Upper lobe of left lung (tissue), 6 donors: ENCODE measurements at regions not wholly inside any gene's neighbourhood (a gene's known extent, or its start where the extent isn't known, plus 50 kb on each side); places are given as distances from the start of the nearest gene placed in this dataset.

Source experiments
- ATAC-seq, 2 donors: fragments of 200-7000 bp; cut with Tn5 transposase; one replicate each; pipeline ENCODE4 v1.9.1; 2022; ENCODE audit warnings: mild to moderate bottlenecking in 2 of 2, moderate library complexity in 2 of 2; ENCODE audit not compliant: low FRiP score in 2 of 2
- DNase-seq, 2 donors: peaks; one replicate each; pipeline ENCODE4 v3.0.0-alpha.2; 2019 to 2020
- H3K27ac ChIP-seq, 4 donors: fragments of 200-600 bp; sonication (generic); one replicate each; pipeline ENCODE4 v1.5.1; 2016 to 2019
- H3K27me3 ChIP-seq, 4 donors: fragments of 200-600 bp; sonication (generic); one replicate each; pipeline ENCODE4 v1.5.1; 2017 to 2019
- H3K36me3 ChIP-seq, 4 donors: fragments of 200-600 bp; sonication (generic); one replicate each; pipeline ENCODE4 v1.5.1; 2016 to 2019
- H3K4me1 ChIP-seq, 4 donors: fragments of 200-600 bp; sonication (generic); one replicate each; pipeline ENCODE4 v1.5.1; 2018 to 2019
- H3K4me3 ChIP-seq, 4 donors: fragments of 200-600 bp; sonication (generic); one replicate each; pipeline ENCODE4 v1.5.1; 2017 to 2019; ENCODE audit warnings: mild to moderate bottlenecking in 2 of 4, moderate library complexity in 1 of 4
- H3K9me3 ChIP-seq, 4 donors: fragments of 200-600 bp; sonication (generic); one replicate each; pipeline ENCODE4 v1.5.1; 2018 to 2019
- CTCF ChIP-seq, 6 experiments: fragments of 450-650 bp in 4 of 6; fragments of 200-600 bp in 2 of 6; sonication (generic) in 2 of 6; IDR thresholded peaks; one replicate each; pipeline ENCODE4 v1.5.1; 2016 to 2019; ENCODE audit warnings: antibody characterized with exemption in 6 of 6
- EP300 ChIP-seq, 4 donors: sonication (generic); formaldehyde crosslinking; IDR thresholded peaks; one replicate each; pipeline ENCODE4 v1.5.1; 2017; ENCODE audit warnings: antibody characterized with exemption in 4 of 4, control low read depth in 2 of 4
- POLR2A ChIP-seq, 4 donors: fragments of 450-650 bp; IDR thresholded peaks; one replicate each; pipeline ENCODE4 v1.5.1; 2016 to 2017; ENCODE audit warnings: antibody characterized with exemption in 4 of 4, mild to moderate bottlenecking in 2 of 4
- POLR2AphosphoS5 ChIP-seq, 2 donors: sonication (generic); formaldehyde crosslinking; IDR thresholded peaks; one replicate each; pipeline ENCODE4 v1.5.1; 2017; ENCODE audit warnings: antibody characterized with exemption in 2 of 2
- WGBS, 2 donors: methylation state at CpG; one replicate each; pipeline ENCODE4 v1.1.5; 2017 to 2018; 5-methylcytosine and 5-hydroxymethylcytosine counted together
- donor health status: DM: no; HTN: no; CAD: no; lungs with moderate emphysema.
- donor health status: DM: no; HTN: yes; CAD: no; lungs with severe emphysema.

DNA sequence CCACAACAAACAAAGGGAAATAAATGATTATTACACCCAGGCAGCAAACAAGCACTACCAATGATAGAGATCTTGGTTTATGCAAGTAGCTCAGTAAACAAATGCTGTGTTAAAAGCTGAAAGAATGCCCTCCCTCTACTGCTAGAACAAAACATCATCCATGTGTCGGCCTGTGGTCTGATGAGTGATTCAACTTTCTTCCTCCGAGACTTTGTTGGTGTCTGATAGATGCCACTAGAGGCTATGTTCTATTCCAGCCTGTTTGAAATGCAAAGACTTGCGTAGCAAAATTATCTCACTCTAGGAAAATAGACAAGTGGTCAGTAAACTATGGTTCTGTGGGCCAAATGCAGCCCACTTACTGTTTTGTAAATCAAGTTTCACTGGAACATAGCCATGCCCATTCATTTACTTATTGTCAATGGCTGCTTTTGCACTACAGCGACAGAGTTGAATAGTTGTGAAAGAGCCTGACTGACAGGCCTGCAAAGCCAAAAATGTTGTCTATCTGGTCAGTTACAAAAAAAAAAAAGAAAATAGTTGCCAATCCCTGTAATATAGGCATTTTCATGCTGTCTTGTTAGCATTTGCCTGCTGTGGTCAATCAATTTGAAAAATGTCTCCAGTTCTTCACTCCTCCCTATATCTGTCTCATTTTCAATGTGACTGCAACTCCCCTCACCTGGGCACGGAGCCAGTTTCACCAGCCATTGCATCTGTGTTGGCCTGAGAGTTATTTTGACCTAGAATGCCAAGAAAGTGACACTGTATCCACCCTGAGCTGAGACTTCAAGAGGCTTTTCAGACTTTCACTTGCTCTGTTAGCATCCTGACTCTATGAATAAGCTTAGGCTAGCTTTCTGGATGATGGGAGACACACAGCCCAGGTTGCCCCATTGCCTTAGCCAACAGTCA lies 544.6 kb upstream of the BTBD3 start:
- ATAC-seq = no peak

GRCh38 chr20:11375335-11375734 lies 542.4 kb upstream of the BTBD3 start:
- ATAC-seq (no peak), DNase-seq (no peak)
- Histone ChIP-seq H3K4me1 (no peaks in the 10 kb centered on the region), H3K27ac (no peak overlapping the region), H3K9me3 (no peaks in the 10 kb centered on the region), H3K27me3 (no peaks in the 10 kb centered on the region), H3K4me3 (no peak overlapping the region), H3K36me3 (no peaks in the 10 kb centered on the region)
- TF ChIP-seq EP300 (IDR thresholded peaks at IDR 0.05) (no peak), CTCF (IDR thresholded peaks at IDR 0.05) (no peak), POLR2A (IDR thresholded peaks at IDR 0.05) (no peak), POLR2AphosphoS5 (IDR thresholded peaks at IDR 0.05) (no peak)
- WGBS, 2 donors = 72 to 79% methylated on average over 4 of the region's 4 CpGs

More for the DNA sequence above, 544.6 kb upstream of the BTBD3 start:
- Histone ChIP-seq H3K27ac (no peak overlapping the region), H3K27me3 (no peaks in the 10 kb centered on the region), H3K4me1 (no peaks in the 10 kb centered on the region), H3K36me3 (no peaks in the 10 kb centered on the region), H3K4me3 (no peak overlapping the region), H3K9me3 (no peaks in the 10 kb centered on the region)
- WGBS, 2 donors = 62 to 77% methylated on average over 5 of the region's 5 CpGs
- TF ChIP-seq POLR2AphosphoS5 (IDR thresholded peaks at IDR 0.05) (no peak), POLR2A (IDR thresholded peaks at IDR 0.05) (no peak), CTCF (IDR thresholded peaks at IDR 0.05) (no peak), EP300 (IDR thresholded peaks at IDR 0.05) (no peak)
- DNase-seq = no peak

DNA sequence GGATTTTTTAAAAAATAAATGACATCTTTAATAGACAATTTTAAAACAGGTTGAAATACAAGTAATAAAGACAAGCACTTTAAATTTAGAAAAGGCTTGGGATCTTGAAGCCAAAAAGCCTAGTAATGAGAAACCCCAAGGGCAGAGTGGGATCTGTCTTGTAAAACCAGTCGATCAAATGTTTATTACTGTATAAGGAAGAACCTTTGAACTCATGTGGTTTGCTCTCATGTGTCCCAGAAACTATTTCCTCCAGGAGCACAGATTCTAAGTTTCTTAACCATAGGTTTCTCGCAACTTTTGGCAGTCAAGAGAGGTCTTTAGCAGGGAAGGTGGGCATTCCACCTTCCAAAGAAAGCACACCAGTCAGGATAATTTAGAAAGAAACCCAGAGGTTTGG lies 541.7 kb upstream of the BTBD3 start:
- Histone ChIP-seq H3K36me3 (no peaks in the 10 kb centered on the region), H3K27me3 (no peaks in the 10 kb centered on the region), H3K4me3 (no peak overlapping the region), H3K27ac (no peak overlapping the region), H3K9me3 (no peaks in the 10 kb centered on the region), H3K4me1 (no peaks in the 10 kb centered on the region)
- TF ChIP-seq POLR2A (IDR thresholded peaks at IDR 0.05) (no peak), POLR2AphosphoS5 (IDR thresholded peaks at IDR 0.05) (no peak), CTCF (IDR thresholded peaks at IDR 0.05) (no peak), EP300 (IDR thresholded peaks at IDR 0.05) (no peak)
- DNase-seq (no peak), ATAC-seq (no peak)
- 72 to 74% methylated on average over 2 of the region's 2 CpGs for WGBS, 2 donors

- Histone ChIP-seq H3K27me3 (no peaks in the 10 kb centered on the region), H3K4me3 (no peak overlapping the region), H3K36me3 (no peaks in the 10 kb centered on the region), H3K4me1 (no peaks in the 10 kb centered on the region), H3K9me3 (no peaks in the 10 kb centered on the region), H3K27ac (no peak overlapping the region)
- TF ChIP-seq POLR2A (IDR thresholded peaks at IDR 0.05) = no peak
- TF ChIP-seq EP300 (IDR thresholded peaks at IDR 0.05) = no peak
- no peak for TF ChIP-seq POLR2AphosphoS5 (IDR thresholded peaks at IDR 0.05)
- TF ChIP-seq CTCF (IDR thresholded peaks at IDR 0.05) = no peak
- DNase-seq = no peak
- no peak for ATAC-seq
These were observed 541.3 kb upstream of the BTBD3 start for GRCh38 chr20:11376420-11376819.

DNA sequence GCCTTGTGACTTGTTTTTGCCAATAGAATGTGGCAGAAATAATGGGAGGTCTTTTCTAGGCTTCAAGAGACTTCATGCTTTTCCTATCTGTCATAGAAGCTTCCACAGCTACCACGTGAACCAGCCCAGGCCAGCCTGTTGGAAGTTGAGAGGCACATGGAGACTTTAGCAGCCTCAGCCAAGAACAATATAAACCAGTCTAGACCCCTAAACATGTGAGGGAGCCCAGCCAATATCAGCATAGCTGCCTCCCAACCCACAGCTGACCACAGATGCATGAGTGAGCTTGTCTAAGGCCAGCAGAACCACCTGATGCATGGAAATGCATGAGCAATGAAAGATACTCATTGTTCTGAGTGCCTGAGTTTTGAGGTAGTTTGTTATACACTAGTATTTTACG lies 540.7 kb upstream of the BTBD3 start:
- no peaks in the 10 kb centered on the region for H3K4me1 ChIP-seq
- H3K27me3 ChIP-seq = no peaks in the 10 kb centered on the region
- H3K36me3 ChIP-seq = no peaks in the 10 kb centered on the region
- DNase-seq (no peak), ATAC-seq (no peak)
- 71 to 78% methylated on average over 2 of the region's 2 CpGs for WGBS, 2 donors
- H3K9me3 ChIP-seq = no peaks in the 10 kb centered on the region
- H3K4me3 ChIP-seq = no peak overlapping the region
- TF ChIP-seq POLR2A (IDR thresholded peaks at IDR 0.05) (no peak), EP300 (IDR thresholded peaks at IDR 0.05) (no peak), CTCF (IDR thresholded peaks at IDR 0.05) (no peak), POLR2AphosphoS5 (IDR thresholded peaks at IDR 0.05) (no peak)
- no peak overlapping the region for H3K27ac ChIP-seq
